ENCODE measurements at regions not wholly inside any gene's neighbourhood (a gene's known extent, or its start where the extent isn't known, plus 50 kb on each side); places are given as distances from the start of the nearest gene placed in this dataset.

- Histone ChIP-seq H3K27me3 (ENCODE audit: control insufficient read depth, insufficient read depth, low read length) (no peaks in the 10 kb centered on the region), H3K4me3 (ENCODE audit: low read depth, low read length) (no peak overlapping the region), H3K9me3 (ENCODE audit: control insufficient read depth, insufficient read depth, low read length) (no peaks in the 10 kb centered on the region; the same call in 1 of the 2 replicates), H3K27ac (ENCODE audit: low read depth, low read length) (no peak overlapping the region)
- DNase-seq (ENCODE audit: low read depth, low spot score) = no peak
- TF ChIP-seq CTCF (IDR thresholded peaks at IDR 0.05; ENCODE audit: low read depth, low read length) = no peak
- CTCF ChIA-PET = interaction anchor here (0.6 to 0.8 kb wide), 4 partner anchors 9 to 651 kb away, joined by 3 to 4 read pairs (median 3); no protein-coding TSS in a partner anchor
- POLR2A ChIA-PET = no interaction called here
Observed at GRCh38 chr17:77454242-77455095, 313.7 kb downstream of the SEC14L1 start.

- peak overlapping the region; percentile 52 for H3K27ac ChIP-seq (ENCODE audit: low read depth, low read length)
- no peaks in the 10 kb centered on the region for H3K27me3 ChIP-seq (ENCODE audit: control insufficient read depth, insufficient read depth, low read length)
- no peak overlapping the region for H3K4me3 ChIP-seq (ENCODE audit: low read depth, low read length)
- H3K9me3 ChIP-seq (ENCODE audit: control insufficient read depth, insufficient read depth, low read length) = no peaks in the 10 kb centered on the region; the same call in 1 of the 2 replicates
- no peak for DNase-seq (ENCODE audit: low read depth, low spot score)
- ChIA-PET CTCF (no interaction called here), POLR2A (no interaction called here)
- no peak for TF ChIP-seq CTCF (IDR thresholded peaks at IDR 0.05; ENCODE audit: low read depth, low read length)
Observed at GRCh38 chr17:77455111-77455890, 314.5 kb downstream of the SEC14L1 start.

- no peak for DNase-seq (ENCODE audit: low read depth, low spot score)
- CTCF ChIA-PET = no interaction called here
- H3K4me3 ChIP-seq (ENCODE audit: low read depth, low read length) = no peak overlapping the region
- POLR2A ChIA-PET = no interaction called here
- H3K9me3 ChIP-seq (ENCODE audit: control insufficient read depth, insufficient read depth, low read length) = no peaks in the 10 kb centered on the region; the same call in 1 of the 2 replicates
- no peak for TF ChIP-seq CTCF (IDR thresholded peaks at IDR 0.05; ENCODE audit: low read depth, low read length)
- peak overlapping the region; percentile 31 for H3K27ac ChIP-seq (ENCODE audit: low read depth, low read length)
- H3K27me3 ChIP-seq (ENCODE audit: control insufficient read depth, insufficient read depth, low read length) = no peaks in the 10 kb centered on the region
Observed at GRCh38 chr17:77455891-77456260, 315.1 kb downstream of the SEC14L1 start.

GRCh38 chr17:77456271-77456950 is 315.6 kb downstream of the SEC14L1 start:
- no peak overlapping the region for H3K4me3 ChIP-seq (ENCODE audit: low read depth, low read length)
- no peak for TF ChIP-seq CTCF (IDR thresholded peaks at IDR 0.05; ENCODE audit: low read depth, low read length)
- ChIA-PET CTCF (no interaction called here), POLR2A (no interaction called here)
- no peaks in the 10 kb centered on the region; the same call in 1 of the 2 replicates for H3K9me3 ChIP-seq (ENCODE audit: control insufficient read depth, insufficient read depth, low read length)
- H3K27me3 ChIP-seq (ENCODE audit: control insufficient read depth, insufficient read depth, low read length) = no peaks in the 10 kb centered on the region
- no peak overlapping the region for H3K27ac ChIP-seq (ENCODE audit: low read depth, low read length)
- DNase-seq (ENCODE audit: low read depth, low spot score) = no peak
